GM12878 (cell line): ENCODE measurements at regions not wholly inside any gene's neighbourhood (a gene's known extent, or its start where the extent isn't known, plus 50 kb on each side); places are given as distances from the start of the nearest gene placed in this dataset.

ENCODE experiments used
- ASH2L ChIP-seq: fragments of 300-600, 200-600 bp; sonication (generic); IDR thresholded peaks from 2 replicates; pipeline ENCODE4 v1.6.1; 2017; ENCODE audit warnings: low read depth, mild to moderate bottlenecking, borderline replicate concordance
- BHLHE40 ChIP-seq, 2 experiments: fragments of 450-650 bp in 1 of 2; IDR thresholded peaks; 2 replicates each; pipeline ENCODE4 v1.6.1; 2011 to 2017; ENCODE audit warnings: low read depth in 2 of 2, borderline replicate concordance in 1 of 2, improper control_type of control experiment in 1 of 2, low read length in 1 of 2, mild to moderate bottlenecking in 1 of 2
- CBX5 ChIP-seq: sonication (generic); IDR thresholded peaks from 2 replicates; pipeline ENCODE4 v1.6.1; 2016; ENCODE audit warnings: low read depth, moderate library complexity, mild to moderate bottlenecking, inconsistent platforms
- FOS ChIP-seq: IDR thresholded peaks from 3 replicates; pipeline ENCODE4 v1.6.1; 2011; ENCODE audit warnings: borderline replicate concordance; ENCODE audit not compliant: insufficient read length; ENCODE audit errors: extremely low read depth
- JUND ChIP-seq: IDR thresholded peaks from 2 replicates; pipeline ENCODE4 v1.6.1; 2012; ENCODE audit warnings: low read depth, mild to moderate bottlenecking, low read length, improper control_type of control experiment, moderate library complexity
- MEF2B ChIP-seq: fragments of 450-650 bp; IDR thresholded peaks from 2 replicates; pipeline ENCODE4 v1.6.1; 2018; ENCODE audit warnings: mild to moderate bottlenecking, moderate library complexity; ENCODE audit not compliant: partially characterized antibody, poor library complexity, severe bottlenecking
- MXI1 ChIP-seq: fragments of 150-350 bp; IDR thresholded peaks from 2 replicates; pipeline ENCODE4 v1.6.1; 2011; ENCODE audit warnings: low read depth, mild to moderate bottlenecking, inconsistent platforms, low read length, improper control_type of control experiment
- POLR2A ChIP-seq: IDR thresholded peaks from 2 replicates; pipeline ENCODE4 v1.6.1; 2011; ENCODE audit warnings: low read depth, mild to moderate bottlenecking, low read length
- POLR2AphosphoS5 ChIP-seq: IDR thresholded peaks from 2 replicates; pipeline ENCODE4 v1.6.1; 2011; ENCODE audit warnings: mild to moderate bottlenecking, low read length, inconsistent platforms
- USF2 ChIP-seq: IDR thresholded peaks from 2 replicates; pipeline ENCODE4 v1.6.1; 2011; ENCODE audit warnings: low read depth, low read length, improper control_type of control experiment, borderline replicate concordance
- TF ChIP-seq, protein P1 (sequence below), 3 experiments: IDR thresholded peaks in 2 of 3; conservative IDR thresholded peaks in 1 of 3; 2 replicates each; pipeline ENCODE4 v1.5.1; 2011; ENCODE audit warnings: low read depth in 3 of 3, low read length in 3 of 3, mild to moderate bottlenecking in 3 of 3, control low read depth in 2 of 3, moderate library complexity in 2 of 3, inconsistent platforms in 1 of 3, mixed read lengths in 1 of 3; ENCODE audit not compliant: control insufficient read depth in 2 of 3, insufficient read depth in 1 of 3; ENCODE audit errors: extremely low read depth in 1 of 3
- TF ChIP-seq, protein P2 (sequence below): IDR thresholded peaks from 2 replicates; pipeline ENCODE4 v1.6.1; 2012; ENCODE audit warnings: low read length, inconsistent platforms
- TF ChIP-seq, protein P3 (sequence below): fragments of 450-650 bp; IDR thresholded peaks from 2 replicates; pipeline ENCODE4 v1.6.1; 2017; ENCODE audit warnings: mild to moderate bottlenecking

GRCh38 chr4:177236886-177237285, 72.8 kb upstream of the NEIL3 start:
- TF ChIP-seq, protein P1, sequence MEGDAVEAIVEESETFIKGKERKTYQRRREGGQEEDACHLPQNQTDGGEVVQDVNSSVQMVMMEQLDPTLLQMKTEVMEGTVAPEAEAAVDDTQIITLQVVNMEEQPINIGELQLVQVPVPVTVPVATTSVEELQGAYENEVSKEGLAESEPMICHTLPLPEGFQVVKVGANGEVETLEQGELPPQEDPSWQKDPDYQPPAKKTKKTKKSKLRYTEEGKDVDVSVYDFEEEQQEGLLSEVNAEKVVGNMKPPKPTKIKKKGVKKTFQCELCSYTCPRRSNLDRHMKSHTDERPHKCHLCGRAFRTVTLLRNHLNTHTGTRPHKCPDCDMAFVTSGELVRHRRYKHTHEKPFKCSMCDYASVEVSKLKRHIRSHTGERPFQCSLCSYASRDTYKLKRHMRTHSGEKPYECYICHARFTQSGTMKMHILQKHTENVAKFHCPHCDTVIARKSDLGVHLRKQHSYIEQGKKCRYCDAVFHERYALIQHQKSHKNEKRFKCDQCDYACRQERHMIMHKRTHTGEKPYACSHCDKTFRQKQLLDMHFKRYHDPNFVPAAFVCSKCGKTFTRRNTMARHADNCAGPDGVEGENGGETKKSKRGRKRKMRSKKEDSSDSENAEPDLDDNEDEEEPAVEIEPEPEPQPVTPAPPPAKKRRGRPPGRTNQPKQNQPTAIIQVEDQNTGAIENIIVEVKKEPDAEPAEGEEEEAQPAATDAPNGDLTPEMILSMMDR (IDR thresholded peaks at IDR 0.05 in 2 of 3, conservative IDR thresholded peaks at IDR 0.05 in 1 of 3; ENCODE audit: control insufficient read depth in 2 of 3, extremely low read depth in 1 of 3, insufficient read depth in 1 of 3, low read depth in 3 of 3, low read length in 3 of 3) = no peak
- TF ChIP-seq CBX5 = no peak
- TF ChIP-seq, protein P2, sequence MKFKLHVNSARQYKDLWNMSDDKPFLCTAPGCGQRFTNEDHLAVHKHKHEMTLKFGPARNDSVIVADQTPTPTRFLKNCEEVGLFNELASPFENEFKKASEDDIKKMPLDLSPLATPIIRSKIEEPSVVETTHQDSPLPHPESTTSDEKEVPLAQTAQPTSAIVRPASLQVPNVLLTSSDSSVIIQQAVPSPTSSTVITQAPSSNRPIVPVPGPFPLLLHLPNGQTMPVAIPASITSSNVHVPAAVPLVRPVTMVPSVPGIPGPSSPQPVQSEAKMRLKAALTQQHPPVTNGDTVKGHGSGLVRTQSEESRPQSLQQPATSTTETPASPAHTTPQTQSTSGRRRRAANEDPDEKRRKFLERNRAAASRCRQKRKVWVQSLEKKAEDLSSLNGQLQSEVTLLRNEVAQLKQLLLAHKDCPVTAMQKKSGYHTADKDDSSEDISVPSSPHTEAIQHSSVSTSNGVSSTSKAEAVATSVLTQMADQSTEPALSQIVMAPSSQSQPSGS = no peak
- TF ChIP-seq BHLHE40 (IDR thresholded peaks at IDR 0.05; ENCODE audit: borderline replicate concordance in 1 of 2, low read depth in 2 of 2, low read length in 1 of 2) = no peak
- TF ChIP-seq, protein P3, sequence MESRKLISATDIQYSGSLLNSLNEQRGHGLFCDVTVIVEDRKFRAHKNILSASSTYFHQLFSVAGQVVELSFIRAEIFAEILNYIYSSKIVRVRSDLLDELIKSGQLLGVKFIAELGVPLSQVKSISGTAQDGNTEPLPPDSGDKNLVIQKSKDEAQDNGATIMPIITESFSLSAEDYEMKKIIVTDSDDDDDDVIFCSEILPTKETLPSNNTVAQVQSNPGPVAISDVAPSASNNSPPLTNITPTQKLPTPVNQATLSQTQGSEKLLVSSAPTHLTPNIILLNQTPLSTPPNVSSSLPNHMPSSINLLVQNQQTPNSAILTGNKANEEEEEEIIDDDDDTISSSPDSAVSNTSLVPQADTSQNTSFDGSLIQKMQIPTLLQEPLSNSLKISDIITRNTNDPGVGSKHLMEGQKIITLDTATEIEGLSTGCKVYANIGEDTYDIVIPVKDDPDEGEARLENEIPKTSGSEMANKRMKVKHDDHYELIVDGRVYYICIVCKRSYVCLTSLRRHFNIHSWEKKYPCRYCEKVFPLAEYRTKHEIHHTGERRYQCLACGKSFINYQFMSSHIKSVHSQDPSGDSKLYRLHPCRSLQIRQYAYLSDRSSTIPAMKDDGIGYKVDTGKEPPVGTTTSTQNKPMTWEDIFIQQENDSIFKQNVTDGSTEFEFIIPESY = no peak
- no peak for TF ChIP-seq POLR2AphosphoS5
- TF ChIP-seq MXI1 = no peak
- TF ChIP-seq MEF2B = no peak
- TF ChIP-seq ASH2L = no peak
- TF ChIP-seq JUND = no peak
- no peak for TF ChIP-seq POLR2A
- no peak for TF ChIP-seq FOS
- TF ChIP-seq USF2 = no peak
